ENCODE measurements at regions not wholly inside any gene's neighbourhood (a gene's known extent, or its start where the extent isn't known, plus 50 kb on each side); places are given as distances from the start of the nearest gene placed in this dataset.
A peak's percentile ranks its signal among the peaks of the same experiment; 100 is the strongest.
"Not testable (repeated sequence)": the region's sequence is repeated elsewhere in the genome, so short reads cannot be mapped to it uniquely, and the experiment has no call there.

GRCh38 chr2:144824306-144825080 is 304.6 kb upstream of the ZEB2 start:
- no peak for DNase-seq
- no peak for ATAC-seq
- Mint-ChIP-seq H3K27me3 (no peaks in the 10 kb centered on the region), H3K27ac (no peak overlapping the region), H3K9me3 (peaks cover 0 to 8% of the 10 kb centered on the region in 2 donors), H3K4me3 (no peak overlapping the region), H3K4me1 (no peaks in the 10 kb centered on the region)

DNA sequence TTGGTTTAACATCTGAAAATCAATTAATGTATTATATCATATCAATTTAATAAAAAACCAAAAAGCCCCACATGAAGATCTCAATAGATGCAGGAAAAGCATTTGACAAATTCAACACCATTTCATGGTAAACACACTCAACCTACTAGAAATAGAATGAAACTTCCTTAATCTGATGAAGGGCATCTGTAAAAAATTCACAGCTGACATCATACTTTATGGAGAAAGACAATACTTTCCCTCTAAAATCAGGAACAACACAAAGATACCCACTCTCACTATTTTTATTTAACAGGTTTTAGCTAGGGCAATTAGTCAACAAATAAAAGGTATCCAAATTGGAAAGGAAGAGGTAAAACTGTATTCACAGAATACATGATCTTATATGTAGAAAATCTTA is 303.0 kb upstream of the ZEB2 start:
- ATAC-seq (no peak), DNase-seq (no peak)
- Mint-ChIP-seq H3K4me1 (no peaks in the 10 kb centered on the region), H3K4me3 (no peak overlapping the region), H3K27me3 (no peaks in the 10 kb centered on the region), H3K9me3 (peaks cover 0 to 8% of the 10 kb centered on the region in 2 donors), H3K27ac (no peak overlapping the region)

GRCh38 chr2:144812288-144812687 is 292.4 kb upstream of the ZEB2 start:
- ATAC-seq (no peak), DNase-seq (no peak)
- Mint-ChIP-seq H3K27me3 (peaks cover 19% of the 10 kb centered on the region), H3K4me3 (no peak overlapping the region), H3K27ac (no peak overlapping the region), H3K9me3 (no peaks in the 10 kb centered on the region), H3K4me1 (no peaks in the 10 kb centered on the region)

- Mint-ChIP-seq H3K9me3 (no peaks in the 10 kb centered on the region), H3K4me1 (no peaks in the 10 kb centered on the region), H3K27ac (no peak overlapping the region), H3K4me3 (no peak overlapping the region), H3K27me3 (no peaks in the 10 kb centered on the region)
- DNase-seq (no peak), ATAC-seq (no peak)
Measured at GRCh38 chr2:144801766-144802165, 281.8 kb upstream of the ZEB2 start.

GRCh38 chr2:144801325-144801724 is 281.4 kb upstream of the ZEB2 start:
- Mint-ChIP-seq H3K9me3 (no peaks in the 10 kb centered on the region), H3K27ac (no peak overlapping the region), H3K4me1 (no peaks in the 10 kb centered on the region), H3K27me3 (no peaks in the 10 kb centered on the region), H3K4me3 (no peak overlapping the region)
- ATAC-seq (no peak), DNase-seq (no peak)

- Mint-ChIP-seq H3K9me3 (no peaks in the 10 kb centered on the region), H3K4me3 (no peak overlapping the region), H3K27ac (no peak overlapping the region), H3K4me1 (no peaks in the 10 kb centered on the region), H3K27me3 (no peaks in the 10 kb centered on the region)
- no peak for DNase-seq
- no peak for ATAC-seq
Measured at GRCh38 chr2:144798989-144799388, 279.1 kb upstream of the ZEB2 start.

- no peaks in the 10 kb centered on the region for H3K27me3 Mint-ChIP-seq
- H3K9me3 Mint-ChIP-seq: no peaks in the 10 kb centered on the region
- no peak overlapping the region for H3K4me3 Mint-ChIP-seq
- no peaks in the 10 kb centered on the region for H3K4me1 Mint-ChIP-seq
- DNase-seq (no peak), ATAC-seq (no peak)
- H3K27ac Mint-ChIP-seq: no peak overlapping the region
Measured at GRCh38 chr2:144798034-144798433, 278.1 kb upstream of the ZEB2 start.

DNA sequence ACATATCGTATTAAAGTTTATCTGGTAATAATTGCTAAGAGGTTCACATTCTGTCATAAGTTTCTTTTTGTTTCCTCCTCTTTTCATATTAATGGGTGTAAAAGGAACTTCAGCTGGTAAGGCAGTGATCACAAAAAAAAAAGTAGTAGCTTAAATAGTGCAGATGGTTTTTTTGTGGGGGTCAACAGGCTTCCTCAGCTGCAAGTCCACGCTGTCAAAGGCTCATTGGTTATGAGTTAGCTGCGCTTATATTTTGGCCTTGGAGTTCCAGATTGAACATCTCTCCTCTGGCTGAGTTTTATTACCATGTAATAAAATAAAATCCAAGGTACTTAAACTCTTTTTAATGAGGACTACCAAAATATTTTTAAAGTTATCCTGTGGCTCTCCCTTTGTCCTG is 277.0 kb upstream of the ZEB2 start:
- no peaks in the 10 kb centered on the region for H3K27me3 Mint-ChIP-seq
- H3K4me3 Mint-ChIP-seq: no peak overlapping the region
- no peaks in the 10 kb centered on the region for H3K4me1 Mint-ChIP-seq
- no peak for ATAC-seq
- no peaks in the 10 kb centered on the region for H3K9me3 Mint-ChIP-seq
- no peak for DNase-seq
- no peak overlapping the region for H3K27ac Mint-ChIP-seq

GRCh38 chr2:144796164-144796563 is 276.2 kb upstream of the ZEB2 start:
- no peak overlapping the region for H3K27ac Mint-ChIP-seq
- no peaks in the 10 kb centered on the region for H3K4me1 Mint-ChIP-seq
- no peaks in the 10 kb centered on the region for H3K27me3 Mint-ChIP-seq
- no peaks in the 10 kb centered on the region for H3K9me3 Mint-ChIP-seq
- DNase-seq: no peak
- H3K4me3 Mint-ChIP-seq: no peak overlapping the region
- no peak for ATAC-seq

DNA sequence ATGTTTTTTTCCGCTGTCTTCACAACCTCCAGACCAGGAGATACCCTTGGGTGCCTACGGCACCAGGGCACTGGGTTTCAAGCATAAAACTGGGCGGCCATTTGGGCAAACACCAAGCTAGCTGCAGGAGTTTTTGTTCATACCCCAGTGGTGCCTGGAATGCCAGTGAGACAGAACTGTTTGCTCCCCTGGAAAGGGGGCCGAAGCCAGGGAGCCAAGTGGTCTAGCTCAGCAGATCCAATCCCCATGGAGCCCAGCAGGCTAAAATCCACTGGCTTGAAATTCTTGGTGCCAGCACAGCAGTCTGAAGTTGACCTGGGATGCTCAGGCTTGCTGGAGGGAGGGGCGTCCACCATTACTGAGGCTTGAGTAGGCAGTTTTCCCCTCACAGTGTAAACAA is 265.3 kb upstream of the ZEB2 start:
- Mint-ChIP-seq H3K4me1 (no peaks in the 10 kb centered on the region), H3K4me3 (no peak overlapping the region), H3K27me3 (peaks cover 16% of the 10 kb centered on the region), H3K9me3 (peaks cover 0 to 4% of the 10 kb centered on the region in 2 donors), H3K27ac (no peak overlapping the region)
- ATAC-seq: no peak
- DNase-seq: no peak

GRCh38 chr2:144780983-144781382 is 261.1 kb upstream of the ZEB2 start:
- ATAC-seq (no peak), DNase-seq (no peak)
- H3K27ac Mint-ChIP-seq: no peak overlapping the region
- H3K9me3 Mint-ChIP-seq: no peaks in the 10 kb centered on the region
- H3K4me3 Mint-ChIP-seq: no peak overlapping the region
- H3K27me3 Mint-ChIP-seq: no peaks in the 10 kb centered on the region
- no peaks in the 10 kb centered on the region for H3K4me1 Mint-ChIP-seq

DNA sequence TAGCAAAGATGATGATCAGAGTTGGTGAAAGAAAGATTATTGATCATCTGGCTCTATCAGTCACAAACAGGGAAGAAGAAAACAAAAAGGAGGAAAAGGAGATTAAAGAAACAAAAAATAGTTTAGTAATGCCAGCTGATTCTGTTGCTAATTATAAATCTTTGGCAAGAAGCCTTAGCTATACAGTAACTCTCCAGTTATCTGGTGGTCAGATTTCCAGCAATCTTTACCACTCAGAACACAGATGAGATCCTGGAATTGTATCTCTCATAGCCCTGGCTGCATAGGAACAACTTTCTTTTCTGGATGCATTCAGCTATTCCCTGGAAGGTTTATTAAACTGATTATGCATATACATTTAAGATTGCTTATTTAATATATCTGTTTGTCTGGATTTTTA is 256.8 kb upstream of the ZEB2 start:
- no peak overlapping the region for H3K27ac Mint-ChIP-seq
- no peaks in the 10 kb centered on the region for H3K4me1 Mint-ChIP-seq
- H3K27me3 Mint-ChIP-seq: no peaks in the 10 kb centered on the region
- ATAC-seq (no peak), DNase-seq (no peak)
- no peak overlapping the region for H3K4me3 Mint-ChIP-seq
- no peaks in the 10 kb centered on the region for H3K9me3 Mint-ChIP-seq

- Mint-ChIP-seq H3K27ac (no peak overlapping the region), H3K27me3 (peaks cover 8% of the 10 kb centered on the region), H3K4me1 (no peaks in the 10 kb centered on the region), H3K9me3 (no peaks in the 10 kb centered on the region), H3K4me3 (no peak overlapping the region)
- no peak for ATAC-seq
- no peak for DNase-seq
Measured at GRCh38 chr2:144774809-144775208, 254.9 kb upstream of the ZEB2 start.

- Mint-ChIP-seq H3K4me1 (no peaks in the 10 kb centered on the region), H3K27ac (no peak overlapping the region), H3K4me3 (no peak overlapping the region), H3K9me3 (no peaks in the 10 kb centered on the region), H3K27me3 (peaks cover 29% of the 10 kb centered on the region)
- DNase-seq (no peak), ATAC-seq (no peak)
Measured at GRCh38 chr2:144771348-144771747, 251.4 kb upstream of the ZEB2 start.

DNA sequence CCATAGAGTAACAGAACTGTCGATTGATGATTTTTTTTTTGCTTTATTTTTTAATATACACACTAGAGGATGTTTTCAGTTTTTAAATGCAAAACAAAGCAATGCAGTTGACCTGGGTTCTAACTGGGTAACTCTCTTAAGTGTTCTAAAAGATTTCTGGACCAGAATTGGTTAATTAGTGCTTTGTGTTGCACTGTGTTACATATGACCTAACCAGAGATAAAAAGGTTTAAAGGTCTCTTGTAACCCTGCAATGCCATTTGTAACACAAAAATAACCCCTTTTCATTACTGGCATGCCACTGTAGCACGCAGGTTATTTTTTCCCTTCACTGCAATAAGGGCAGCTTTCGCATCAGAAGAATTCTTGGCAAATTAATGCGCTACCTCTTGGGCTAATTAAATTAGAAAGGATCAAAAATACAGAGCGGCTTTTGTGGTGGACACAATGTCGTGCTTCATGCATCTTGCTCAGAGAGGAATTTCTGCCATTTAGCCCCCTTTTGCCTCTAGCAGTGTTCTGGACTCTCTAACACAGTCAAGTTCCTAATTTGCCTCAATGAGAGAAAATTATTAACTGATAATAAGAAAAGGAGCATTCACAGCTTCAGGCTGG is 250.8 kb upstream of the ZEB2 start:
- DNase-seq (no peak), ATAC-seq (no peak)
- H3K4me3 Mint-ChIP-seq: no peak overlapping the region
- H3K9me3 Mint-ChIP-seq: no peaks in the 10 kb centered on the region
- peaks cover 30% of the 10 kb centered on the region for H3K27me3 Mint-ChIP-seq
- no peaks in the 10 kb centered on the region for H3K4me1 Mint-ChIP-seq
- no peak overlapping the region for H3K27ac Mint-ChIP-seq

- H3K27ac Mint-ChIP-seq, H3K9me3 Mint-ChIP-seq, ATAC-seq, H3K4me3 Mint-ChIP-seq, DNase-seq, H3K4me1 Mint-ChIP-seq, H3K27me3 Mint-ChIP-seq: not testable (repeated sequence)
Measured at GRCh38 chr2:144760939-144761338, 241.0 kb upstream of the ZEB2 start.

DNA sequence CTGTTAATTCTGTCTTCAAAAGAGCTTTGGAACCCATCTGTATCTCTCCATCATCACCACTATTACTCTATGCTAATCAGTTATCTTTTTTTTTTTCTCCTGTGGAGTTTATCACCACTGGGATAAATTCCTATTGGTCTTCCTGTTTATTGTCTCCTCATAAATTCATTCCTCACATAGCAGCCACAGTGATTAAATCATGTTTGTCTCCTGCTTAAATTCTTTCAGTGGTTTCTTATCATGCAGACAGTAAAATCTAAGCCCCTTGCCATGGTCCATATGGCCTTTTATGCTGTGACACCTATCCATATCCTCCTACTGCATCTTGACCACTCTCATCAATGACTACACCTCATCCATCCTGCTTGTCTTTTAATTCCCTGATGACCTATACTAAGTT is 239.8 kb upstream of the ZEB2 start:
- no peaks in the 10 kb centered on the region for H3K27me3 Mint-ChIP-seq
- no peaks in the 10 kb centered on the region for H3K4me1 Mint-ChIP-seq
- peak overlapping the region in 1 of 2 donors; percentile 16 for H3K27ac Mint-ChIP-seq
- no peak for ATAC-seq
- DNase-seq: no peak
- H3K4me3 Mint-ChIP-seq: no peak overlapping the region
- H3K9me3 Mint-ChIP-seq: no peaks in the 10 kb centered on the region
